Kidney glomerular epithelial cell (primary cell): ENCODE measurements at regions not wholly inside any gene's neighbourhood (a gene's known extent, or its start where the extent isn't known, plus 50 kb on each side); places are given as distances from the start of the nearest gene placed in this dataset.
"Not testable (repeated sequence)": the region's sequence is repeated elsewhere in the genome, so short reads cannot be mapped to it uniquely, and the experiment has no call there.

Experiments used
- DNase-seq: peaks from one replicate; lab custom pipeline; 2025; lab: John Stamatoyannopoulos, UW

DNA sequence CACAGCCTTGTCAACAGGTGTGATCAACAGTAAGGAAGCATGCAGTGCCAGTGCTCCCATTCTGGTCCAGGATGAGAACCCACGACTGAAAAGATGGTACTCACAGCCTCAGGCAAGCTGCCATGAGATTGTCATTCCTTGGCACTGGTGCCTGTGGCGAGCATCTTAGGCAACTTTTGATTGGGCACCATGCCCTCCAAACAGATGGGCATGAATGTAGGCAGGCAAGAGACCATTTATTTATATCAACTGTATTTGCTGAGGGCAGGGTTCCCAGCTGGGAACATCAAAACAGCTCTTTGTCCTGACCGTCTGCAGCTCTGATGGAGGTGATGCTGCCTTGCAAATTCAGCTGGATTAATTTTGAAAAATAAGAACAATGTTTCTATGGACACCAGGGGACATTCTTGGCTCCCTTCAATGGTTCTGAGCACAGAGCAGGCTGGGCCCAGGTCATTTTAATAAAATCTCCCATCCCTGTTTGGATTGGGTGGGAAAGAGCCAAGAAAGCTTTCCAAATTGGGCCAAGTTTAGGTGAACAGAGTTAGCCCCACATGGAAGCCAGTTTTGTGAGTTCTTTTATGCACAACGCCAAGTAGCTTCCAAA is 522.5 kb downstream of the RMST start:
- DNase-seq: no peak

DNA sequence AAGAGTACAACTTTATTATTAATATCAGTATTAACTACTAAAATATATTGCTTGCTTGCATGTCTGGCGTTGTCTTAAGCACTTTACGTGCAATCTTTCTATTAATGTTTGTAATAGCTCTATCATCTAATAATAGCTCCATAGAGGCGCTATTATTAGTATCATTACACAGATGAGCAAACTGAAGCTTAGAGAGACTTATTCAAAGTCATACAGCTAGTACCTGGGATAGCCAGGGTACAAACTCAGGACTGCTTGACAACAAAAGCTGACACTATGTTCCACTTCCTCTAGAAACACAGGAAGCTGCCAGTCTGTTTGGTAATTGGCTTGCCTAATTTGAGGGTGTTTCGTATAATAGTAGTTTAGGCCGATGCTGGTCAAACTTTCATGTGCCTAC is 523.2 kb downstream of the RMST start:
- no peak for DNase-seq

GRCh38 chr12:97988588-97988987 is 526.0 kb downstream of the RMST start:
- not testable (repeated sequence) for DNase-seq

DNA sequence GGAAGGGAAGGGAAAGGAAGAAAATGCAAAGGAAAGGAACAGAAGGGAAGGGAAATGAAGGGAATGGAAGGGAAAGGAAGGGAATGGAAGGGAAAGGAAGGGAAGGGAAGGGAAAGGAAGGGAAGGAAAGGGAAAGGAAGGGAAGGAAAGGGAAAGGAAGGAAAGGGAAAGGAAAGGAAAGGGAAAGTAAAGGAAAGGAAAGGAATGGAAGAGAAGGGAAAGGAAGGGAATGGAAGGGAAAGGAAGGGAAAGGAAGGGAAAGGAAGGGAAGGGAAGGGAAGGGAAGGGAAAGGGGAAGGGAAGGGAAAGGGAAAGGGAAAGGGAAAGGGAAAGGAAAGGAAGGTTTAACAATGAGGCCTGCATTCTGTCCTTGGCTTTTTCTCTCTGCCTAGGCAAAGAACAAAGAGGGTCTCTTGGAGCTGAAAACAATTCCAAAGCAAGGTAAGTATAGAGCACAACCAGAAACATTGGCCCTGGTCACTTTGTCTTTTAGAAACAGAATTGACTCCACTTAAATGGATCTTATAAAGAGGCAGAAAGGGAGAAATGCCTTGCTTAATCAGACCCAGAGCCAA is 525.9 kb upstream of the TMPO start:
- DNase-seq: no peak

DNA sequence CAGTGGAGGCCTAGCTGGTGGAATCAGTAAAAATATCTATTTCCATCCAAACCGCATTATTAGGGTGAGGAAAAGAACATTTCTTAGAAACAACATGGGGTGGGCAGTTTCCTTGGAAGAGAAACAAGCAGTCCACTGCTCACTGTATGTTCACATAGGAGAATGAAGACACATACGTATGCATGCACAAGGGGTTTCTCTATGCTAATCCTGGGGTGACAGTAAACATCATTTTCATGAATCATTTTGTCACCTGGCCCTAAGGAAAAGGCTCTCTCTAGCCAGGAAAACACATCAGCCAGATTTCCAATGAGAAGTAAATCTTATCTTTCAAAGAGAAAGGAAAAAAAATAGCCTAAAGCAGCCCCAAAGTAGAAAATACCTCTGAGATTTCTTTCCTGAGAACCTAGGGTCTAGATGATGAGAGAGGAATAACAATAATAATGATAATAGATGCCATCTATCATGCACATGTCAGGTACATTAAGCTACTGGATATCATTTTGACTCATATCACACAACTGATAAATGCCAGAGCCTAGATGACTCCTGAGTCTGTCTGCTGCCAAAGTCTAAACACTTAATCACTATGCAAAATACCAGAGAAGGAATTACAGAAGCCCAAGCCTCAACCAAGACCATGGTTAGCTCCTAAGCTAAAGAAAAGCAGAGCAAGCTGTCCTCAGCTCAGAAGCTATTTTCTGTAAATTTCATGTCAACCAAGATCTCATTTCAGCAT is 520.5 kb upstream of the TMPO start:
- no peak for DNase-seq

DNA sequence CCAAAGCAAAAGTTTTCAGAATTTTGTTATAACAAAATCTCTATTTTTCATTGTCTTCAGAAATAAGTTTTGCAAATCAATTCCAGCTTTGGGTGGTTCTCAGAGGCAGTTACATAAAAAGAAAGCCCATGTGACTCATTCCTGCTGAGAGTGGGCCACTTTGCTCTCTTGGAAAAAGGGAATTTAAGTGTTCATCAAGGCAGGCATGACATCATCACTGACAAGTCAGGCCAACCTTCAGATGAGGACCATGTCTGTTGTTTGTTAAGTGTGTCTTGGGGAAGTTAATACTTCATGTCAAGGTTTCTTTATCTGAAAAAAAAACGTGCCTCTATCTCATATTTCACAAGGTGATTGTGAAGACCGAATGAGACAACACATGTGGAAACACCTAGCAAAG is 519.8 kb upstream of the TMPO start:
- no peak for DNase-seq

DNA sequence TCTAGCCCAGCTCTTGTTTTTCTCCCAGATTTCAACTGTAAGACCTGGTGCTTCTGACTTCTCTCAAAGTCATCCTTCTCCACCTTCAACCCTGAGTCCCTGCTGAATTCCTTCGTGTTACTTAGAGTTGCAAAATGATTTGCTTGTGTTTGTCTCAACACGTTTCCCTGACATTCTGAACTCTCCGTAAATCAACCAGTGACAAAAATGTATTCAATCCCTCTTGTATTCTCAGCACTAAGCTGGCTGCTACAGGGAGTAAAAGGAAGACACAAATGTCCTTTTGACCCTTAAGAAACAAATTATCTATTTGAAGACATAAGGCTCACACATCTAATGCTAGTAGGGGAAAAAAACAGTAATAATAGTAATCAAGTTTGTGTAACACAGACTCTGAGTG is 514.0 kb upstream of the TMPO start:
- no peak for DNase-seq

DNA sequence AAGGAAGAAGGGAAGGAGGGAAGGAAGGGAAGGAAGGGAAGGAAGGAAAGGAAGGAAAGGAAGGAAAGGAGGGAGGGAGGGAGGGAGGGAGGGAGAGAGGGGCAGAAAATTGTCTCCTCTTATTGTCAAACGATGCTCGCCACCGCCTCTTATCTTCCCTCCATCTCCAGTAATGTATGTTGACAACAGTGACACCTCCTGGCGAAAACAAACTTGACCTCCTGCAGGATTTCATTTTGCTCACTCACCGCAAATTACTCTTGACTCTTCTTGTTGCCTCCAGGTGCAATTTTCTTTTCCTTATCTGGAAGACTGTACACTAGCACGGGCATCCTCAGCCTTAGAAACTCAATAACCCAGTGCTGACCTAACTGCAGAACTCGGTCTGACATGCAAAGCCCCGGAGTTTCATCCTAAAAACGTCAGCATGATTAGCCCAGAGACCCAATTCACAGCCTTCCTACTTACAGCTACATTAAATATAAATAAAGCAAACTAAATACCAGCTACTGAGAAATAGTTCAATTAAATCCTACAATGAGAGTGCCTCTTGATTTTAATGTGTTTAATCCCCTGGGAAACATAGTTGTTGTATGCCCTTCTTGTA is 512.4 kb upstream of the TMPO start:
- peak; percentile 54 for DNase-seq

DNA sequence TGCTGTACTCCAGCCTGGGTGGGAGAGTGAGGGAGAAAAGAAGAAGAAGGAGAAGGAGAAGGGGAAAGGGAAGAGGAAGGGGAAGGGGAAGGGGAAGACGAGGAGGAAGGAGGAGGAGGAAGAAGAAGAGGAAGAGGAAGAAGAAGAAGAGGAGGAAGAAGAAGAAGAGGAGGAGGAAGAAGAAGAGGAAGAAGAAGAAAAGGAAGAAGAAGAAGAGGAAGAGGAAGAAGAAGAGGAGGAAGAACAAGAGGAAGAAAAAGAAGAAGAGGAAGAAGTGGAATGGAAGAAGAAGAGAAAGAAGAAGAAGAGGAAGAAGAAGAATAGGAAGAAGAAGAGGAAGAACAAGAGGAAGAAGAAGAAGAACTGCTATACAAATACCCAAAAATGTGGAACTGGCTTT is 507.4 kb upstream of the TMPO start:
- no peak for DNase-seq

DNA sequence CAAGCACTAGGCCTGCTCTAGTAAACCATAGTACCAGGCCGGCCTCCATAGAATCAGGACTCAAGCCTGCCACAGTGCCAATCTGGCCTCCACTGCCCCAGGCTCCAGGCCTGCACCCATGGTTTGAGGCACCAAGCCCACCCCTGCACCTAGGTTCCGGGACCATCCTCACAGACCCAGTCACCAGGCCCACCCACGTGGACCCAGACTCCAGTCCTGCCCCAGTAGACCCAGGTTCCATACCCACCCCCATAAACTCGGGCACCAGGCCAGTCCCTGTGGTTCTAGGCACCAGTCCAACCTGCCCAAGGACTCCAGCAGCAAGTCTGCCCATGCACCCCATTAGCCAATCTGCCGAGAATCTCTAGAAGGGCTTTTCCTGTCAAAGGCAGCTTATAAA is 501.8 kb upstream of the TMPO start:
- DNase-seq: no peak

GRCh38 chr12:98018836-98019235 is 496.6 kb upstream of the TMPO start:
- no peak for DNase-seq

DNA sequence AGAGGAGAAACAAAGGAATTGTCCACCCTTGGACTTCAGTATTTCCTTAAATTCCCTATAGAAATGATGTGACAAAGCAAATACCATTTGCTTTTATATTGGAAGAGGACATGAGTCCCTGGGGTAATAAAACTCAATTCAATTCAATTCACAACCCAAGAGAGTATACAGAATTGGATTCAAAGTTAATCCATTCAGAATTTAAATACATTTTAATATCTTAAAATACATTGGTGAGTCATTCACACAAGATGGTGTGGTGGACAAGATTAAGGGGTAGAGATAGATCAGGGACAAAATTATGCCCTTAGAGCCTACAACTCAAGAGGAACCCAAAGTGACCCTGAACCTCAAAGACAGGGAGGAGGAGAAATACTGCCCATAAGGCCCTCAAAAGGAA is 495.0 kb upstream of the TMPO start:
- DNase-seq: no peak

DNA sequence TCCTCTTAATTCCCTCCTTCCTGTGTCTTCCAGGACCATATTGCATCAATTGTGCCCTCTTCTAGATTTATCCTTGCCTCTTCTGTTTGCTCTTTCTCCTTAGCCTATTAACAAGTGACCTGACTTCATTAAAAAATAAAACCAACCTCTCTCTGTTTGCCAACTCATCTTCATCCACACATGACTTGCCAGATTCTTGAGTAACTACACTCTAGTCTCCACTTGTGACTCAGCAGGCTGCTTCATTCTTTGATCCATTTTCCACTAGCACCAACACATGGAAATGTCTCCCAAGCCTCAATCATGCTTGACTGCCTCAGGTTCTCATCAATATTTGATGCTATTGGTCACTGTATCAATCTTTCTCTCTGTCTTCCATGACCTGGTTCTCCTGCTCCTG is 492.4 kb upstream of the TMPO start:
- no peak for DNase-seq

DNA sequence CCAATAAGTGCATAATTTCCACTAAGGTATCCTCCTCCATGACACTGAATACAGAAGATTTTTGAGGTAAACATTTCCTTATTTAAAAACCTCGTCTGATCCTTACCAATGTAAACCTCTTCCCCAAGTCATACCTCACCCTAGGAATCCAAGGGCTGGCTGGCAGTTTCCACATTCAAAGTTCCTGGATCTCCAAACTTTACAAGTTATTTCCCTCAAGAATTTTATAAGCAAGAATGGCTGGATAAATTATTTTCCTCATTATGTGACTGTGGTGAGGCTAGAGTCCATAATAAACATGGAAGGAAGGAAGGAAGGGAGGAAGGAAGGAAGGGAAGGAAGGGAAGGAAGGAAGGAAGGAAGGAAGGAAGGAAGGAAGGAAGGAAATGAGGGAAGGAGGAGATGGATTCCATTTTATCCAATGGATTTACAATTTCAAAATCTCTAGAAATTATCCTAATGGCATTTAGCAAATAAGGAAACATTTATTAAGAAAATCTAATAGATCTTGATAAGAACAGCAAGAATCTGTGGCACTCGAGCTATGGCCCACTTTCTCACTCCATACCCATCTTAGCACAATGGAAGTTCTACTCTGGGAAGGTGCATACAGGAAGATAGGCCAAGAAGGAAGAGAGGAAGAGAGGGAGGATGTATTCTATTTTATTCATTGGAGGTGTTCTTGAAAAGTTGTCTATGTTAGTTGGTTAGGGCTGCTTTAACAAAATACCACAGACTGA is 477.8 kb upstream of the TMPO start:
- DNase-seq: no peak

GRCh38 chr12:98042668-98043067 is 472.7 kb upstream of the TMPO start:
- DNase-seq: no peak

- no peak for DNase-seq
Measured at GRCh38 chr12:98045395-98045794, 470.0 kb upstream of the TMPO start.

GRCh38 chr12:98048326-98048725 is 467.1 kb upstream of the TMPO start:
- DNase-seq: no peak

DNA sequence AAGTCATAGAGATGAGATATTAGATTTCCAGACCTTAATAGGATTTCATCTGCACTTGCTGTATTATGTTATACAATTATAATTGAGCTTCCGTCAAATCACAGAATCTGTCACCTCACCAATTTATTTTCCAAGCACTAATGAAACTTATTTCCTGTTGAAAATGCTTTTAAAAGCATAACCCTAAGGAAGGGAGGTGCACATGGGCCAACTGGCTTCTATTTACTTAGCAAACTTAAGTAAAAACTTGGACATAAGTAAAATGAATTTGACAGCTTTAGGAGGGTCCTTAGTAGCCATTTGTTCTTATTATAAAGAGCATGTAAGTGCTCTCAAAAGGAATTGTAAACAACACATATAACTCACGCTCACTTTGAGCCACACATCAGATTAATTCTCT is 462.2 kb upstream of the TMPO start:
- DNase-seq: no peak

- no peak for DNase-seq
Measured at GRCh38 chr12:98057701-98058100, 457.7 kb upstream of the TMPO start.

DNA sequence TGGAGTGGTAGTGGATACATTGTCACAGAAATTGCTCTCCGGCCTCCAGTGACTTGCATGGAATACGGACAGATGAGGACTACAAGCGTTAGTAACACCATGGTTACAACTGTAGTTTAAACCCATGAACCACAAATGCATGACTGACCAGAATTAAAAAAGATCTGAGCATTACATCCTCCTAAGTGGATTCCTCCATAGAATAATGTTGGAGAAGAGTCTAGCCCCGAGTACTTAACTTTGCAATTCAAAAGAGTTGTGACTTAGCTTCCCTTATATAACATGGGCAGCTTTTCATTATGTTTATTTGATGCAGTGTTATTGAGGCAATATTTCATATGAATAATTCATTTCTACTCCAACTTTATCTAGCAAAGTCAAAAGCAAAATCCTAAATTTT is 457.2 kb upstream of the TMPO start:
- DNase-seq: no peak

GRCh38 chr12:98058838-98059237 is 456.6 kb upstream of the TMPO start:
- no peak for DNase-seq

- DNase-seq: no peak
Measured at GRCh38 chr12:98059659-98060343, 455.6 kb upstream of the TMPO start.
